ENCODE measurements at regions not wholly inside any gene's neighbourhood (a gene's known extent, or its start where the extent isn't known, plus 50 kb on each side); places are given as distances from the start of the nearest gene placed in this dataset.
A peak's percentile ranks its signal among the peaks of the same experiment; 100 is the strongest.
"Not testable (repeated sequence)": the region's sequence is repeated elsewhere in the genome, so short reads cannot be mapped to it uniquely, and the experiment has no call there.

DNA sequence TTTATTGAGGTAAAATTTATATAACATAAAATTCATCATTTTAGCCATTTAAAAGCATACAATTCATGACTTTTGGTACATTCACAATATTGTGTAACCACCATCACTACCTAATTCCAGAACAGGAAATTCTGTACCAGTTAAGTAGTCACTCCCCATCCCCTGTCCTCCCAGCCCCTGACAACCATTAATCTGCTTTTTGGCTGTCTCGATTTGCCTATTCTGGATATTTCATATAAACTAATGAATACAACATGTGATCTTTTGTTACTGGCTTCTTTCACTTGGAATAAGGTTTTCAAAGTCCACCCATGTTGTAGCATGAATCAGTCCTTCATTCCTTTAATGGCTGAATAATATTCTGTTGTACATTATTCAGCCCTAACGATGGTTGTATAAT lies 115.6 kb upstream of the KLF14 start:
- no peak for FAIRE-seq

- no peak for FAIRE-seq
These were observed 116.9 kb upstream of the KLF14 start for GRCh38 chr7:130850956-130851355.

DNA sequence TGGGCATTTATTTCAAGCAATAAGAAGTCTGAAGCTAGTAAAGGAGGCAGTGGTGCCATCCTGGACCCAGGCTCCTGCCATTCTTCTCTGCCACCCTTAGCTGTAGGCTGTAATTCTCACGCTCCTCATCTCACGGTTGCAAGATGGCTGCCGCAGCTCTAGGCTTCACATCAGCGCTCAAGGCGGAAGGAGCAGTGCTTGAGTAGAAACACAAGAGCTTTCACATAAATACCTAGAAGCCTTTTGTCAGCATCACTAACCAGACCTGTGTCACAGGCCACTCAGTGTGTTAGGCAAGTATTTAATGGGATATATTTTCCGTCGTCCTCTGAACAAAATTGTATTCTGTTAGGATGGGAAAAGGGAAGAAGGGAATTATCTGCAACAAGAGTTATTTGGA lies 118.9 kb upstream of the KLF14 start:
- FAIRE-seq = no peak

- no peak for FAIRE-seq
These were observed 119.7 kb upstream of the KLF14 start for GRCh38 chr7:130853503-130854279.

DNA sequence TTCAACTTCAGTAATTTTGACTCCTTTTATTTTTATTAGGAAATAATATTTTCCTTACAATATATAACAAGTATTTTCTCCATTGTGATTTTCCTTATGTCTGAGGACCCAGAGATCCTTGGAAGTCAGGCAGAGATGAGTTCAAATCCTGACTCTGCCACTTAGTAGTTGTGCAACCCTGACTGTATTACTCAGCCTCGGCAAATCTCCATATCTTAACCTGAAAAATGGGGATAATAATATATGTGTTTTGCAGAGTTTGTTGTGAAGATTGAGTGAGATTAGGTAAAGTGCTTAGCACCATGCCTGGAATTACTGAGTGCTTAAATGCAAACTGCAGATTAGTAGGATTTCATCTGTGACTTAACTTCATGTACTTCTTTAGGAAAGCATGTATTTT lies 120.5 kb upstream of the KLF14 start:
- FAIRE-seq = no peak

DNA sequence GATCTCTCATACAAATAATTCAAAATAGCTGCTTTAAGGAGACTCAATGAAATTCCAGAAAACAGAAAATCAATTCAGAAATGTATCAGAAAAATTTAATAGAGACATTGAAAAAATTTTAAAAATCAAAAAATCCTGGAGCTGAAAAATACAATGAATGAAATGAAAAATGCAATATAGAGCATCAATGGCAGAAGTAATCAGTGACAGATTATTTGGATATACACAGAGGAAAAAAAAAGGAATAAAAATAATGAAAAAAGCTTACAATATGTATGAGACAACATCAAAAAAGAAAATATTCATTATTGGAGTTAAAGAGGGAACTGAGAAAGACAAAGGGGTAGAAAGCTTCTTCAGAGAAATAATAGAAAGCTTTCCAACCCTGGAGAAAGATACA lies 122.9 kb upstream of the KLF14 start:
- peak; percentile 11 for FAIRE-seq

DNA sequence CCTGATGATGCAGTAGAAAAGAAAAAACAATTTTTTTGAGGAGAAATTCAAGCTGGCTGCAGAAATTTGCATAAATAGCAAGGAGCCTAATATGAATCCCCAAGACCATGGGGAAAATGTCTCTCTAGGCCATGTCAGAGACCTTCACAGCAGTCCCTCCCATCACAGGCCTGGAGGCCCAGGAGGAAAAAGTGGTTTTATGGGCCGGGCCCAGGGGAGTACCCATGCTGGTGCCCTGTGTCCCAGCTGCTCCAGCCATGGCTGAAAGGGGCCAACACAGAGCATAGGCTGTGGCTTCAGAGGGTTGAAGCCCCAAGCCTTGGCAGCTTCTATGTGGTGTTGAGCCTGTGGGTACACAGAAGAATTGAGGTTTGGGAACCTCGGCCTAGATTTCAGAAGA lies 126.8 kb upstream of the KLF14 start:
- not testable (repeated sequence) for FAIRE-seq

- FAIRE-seq = no peak
These were observed 131.6 kb upstream of the KLF14 start for GRCh38 chr7:130865408-130866236.

- no peak for FAIRE-seq
These were observed 133.0 kb upstream of the KLF14 start for GRCh38 chr7:130867039-130867438.

GRCh38 chr7:130867581-130868136 lies 133.7 kb upstream of the KLF14 start:
- no peak for FAIRE-seq

- FAIRE-seq = no peak
These were observed 134.1 kb upstream of the KLF14 start for GRCh38 chr7:130868139-130868538.

GRCh38 chr7:130869918-130870317 lies 135.9 kb upstream of the KLF14 start:
- no peak for FAIRE-seq

DNA sequence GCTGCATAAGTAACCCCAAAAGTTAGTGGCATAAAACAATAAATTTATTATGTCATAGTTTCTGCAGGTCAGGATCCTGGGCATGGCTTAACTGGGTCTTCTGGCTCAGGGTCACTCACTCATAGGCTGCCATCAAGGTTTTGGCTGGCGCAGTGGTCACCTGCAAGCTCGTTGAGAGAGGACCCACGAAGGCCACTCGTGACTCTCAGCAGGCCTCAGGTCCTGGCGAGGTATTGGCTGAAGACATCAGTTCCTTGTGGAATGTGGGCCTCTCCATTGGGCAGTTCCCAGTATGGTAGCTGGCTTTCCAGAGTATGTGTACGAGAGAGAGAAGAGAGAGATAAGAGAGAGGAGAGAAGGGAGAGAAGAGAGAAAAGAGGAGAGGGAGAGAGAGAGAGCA lies 138.3 kb upstream of the KLF14 start:
- no peak for FAIRE-seq

DNA sequence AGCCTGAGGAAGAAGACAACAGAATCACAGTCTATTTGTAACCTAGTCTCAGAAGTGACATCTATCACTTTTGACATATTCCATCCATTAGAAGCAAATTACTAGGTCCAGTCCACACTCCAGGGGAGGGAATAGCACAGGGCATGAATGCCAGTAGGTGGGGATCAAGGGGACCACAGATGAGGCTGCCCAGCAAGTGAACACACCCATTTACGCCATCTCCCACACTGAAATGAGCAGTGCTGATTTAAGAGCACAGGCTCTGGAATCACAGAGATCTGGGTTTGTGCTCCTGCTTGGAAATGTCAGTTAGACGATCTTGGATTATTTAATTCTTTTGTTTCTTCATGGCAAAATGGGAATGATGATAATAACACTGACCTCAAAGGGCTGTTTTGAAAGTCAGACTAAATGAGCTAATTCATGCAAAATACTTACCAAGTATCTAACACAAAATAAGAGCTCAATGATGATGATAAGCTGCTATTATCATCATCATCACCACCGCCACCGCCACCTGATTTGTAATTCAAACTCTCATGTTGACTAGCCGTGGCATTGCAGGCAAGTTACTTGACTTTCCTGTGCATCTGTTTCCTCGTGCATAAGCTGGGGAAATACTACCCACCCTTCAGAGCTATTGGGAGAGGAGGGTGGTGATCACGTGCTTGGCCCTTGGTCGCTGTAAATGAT lies 138.9 kb upstream of the KLF14 start:
- FAIRE-seq = no peak

DNA sequence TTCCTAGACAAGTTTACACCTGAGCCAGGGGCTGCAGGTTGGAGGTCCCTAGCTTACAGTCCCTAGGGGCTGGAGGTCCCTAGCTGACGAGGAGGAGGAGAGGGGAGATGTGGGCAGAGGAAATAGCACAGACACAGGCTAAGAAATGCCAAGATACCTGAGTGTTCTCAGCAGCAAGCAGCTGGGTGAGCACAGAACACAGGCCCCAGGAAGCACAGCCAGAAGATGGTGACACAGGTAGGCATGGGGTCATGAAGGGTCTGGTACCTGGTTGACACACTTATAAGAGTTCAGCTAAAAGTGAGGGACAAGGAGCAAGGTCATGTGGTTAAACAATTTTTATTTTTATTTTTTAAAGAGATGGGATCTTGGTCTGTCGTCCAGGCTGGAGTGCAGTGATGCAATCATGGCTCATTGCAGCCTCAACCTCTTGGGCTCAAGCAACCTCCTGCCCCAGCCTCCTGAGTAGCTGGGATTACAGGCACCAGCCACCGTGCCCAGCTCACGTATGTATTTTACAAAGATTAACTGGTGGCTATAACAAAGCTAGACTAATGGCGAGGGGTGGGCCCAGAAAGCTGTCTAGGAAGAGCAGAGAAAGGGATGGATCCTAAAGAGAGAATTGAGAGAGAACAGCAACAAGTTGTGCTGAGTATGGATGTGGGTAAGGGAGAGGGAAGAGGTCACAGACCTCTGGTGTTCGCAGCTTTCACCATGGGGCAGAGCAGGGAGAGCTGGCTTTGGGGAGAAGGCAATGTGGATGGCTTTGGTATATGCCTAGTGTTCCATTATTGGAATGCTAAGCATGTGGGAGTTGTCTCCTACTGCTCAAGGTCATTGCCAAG lies 140.3 kb upstream of the KLF14 start:
- no peak for FAIRE-seq

- peak; percentile 34 for FAIRE-seq
These were observed 141.3 kb upstream of the KLF14 start for GRCh38 chr7:130875265-130875741.

GRCh38 chr7:130875901-130876300 lies 141.9 kb upstream of the KLF14 start:
- no peak for FAIRE-seq

DNA sequence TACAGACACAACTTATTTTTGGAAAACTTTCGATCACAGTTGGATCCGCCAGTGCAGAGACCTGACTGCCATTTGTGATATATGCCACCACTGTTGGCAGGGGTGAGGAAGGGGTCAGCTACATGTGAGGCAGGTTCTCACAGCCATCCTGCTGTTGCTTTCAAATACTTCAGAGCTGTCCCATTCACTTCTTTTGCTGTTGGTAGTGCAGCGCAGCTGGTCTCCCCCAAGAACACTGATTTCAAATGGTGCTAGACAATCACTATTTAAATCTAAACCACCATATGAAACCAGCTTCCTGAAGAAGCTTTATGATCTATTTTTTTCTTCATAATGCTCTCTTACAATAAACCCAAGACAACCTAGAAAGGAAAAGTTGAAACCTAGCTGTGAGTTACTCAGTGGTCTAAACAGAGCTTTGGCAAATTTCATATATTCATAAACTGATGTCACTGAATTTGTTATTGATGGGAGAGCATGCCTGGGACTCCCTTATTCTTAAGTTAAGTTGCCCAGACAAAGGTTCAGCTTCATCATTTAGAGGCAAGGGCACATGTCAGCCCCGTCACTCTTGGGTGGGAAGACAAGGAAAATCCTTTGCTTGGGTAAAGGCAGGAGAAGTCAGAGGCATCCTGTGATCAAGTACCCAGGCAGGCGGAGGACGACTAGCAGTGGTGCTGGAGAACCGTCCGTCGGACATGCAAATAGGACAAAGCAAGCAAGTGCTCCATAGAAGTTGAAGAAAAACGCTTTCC lies 143.4 kb upstream of the KLF14 start:
- FAIRE-seq = no peak

GRCh38 chr7:130877991-130878305 lies 143.9 kb upstream of the KLF14 start:
- no peak for FAIRE-seq

DNA sequence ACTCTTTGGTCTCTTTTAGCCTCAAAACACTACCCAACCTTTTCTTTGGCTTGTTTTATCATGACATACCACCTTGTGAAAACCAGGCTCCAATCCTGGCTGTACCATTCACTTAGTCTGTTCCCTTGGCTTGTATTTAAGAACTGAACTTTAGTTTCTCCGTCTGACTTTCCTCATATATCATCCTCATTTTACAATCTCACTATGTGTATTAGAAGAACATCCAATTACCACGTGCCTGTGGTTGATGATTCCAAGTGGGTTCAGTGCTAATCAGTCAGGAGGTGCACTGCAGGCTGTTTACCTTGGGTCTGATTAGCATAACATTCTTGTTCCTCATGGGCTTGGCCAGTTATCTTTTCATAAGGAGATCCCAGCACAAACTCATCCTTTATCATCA lies 144.8 kb upstream of the KLF14 start:
- FAIRE-seq = no peak

DNA sequence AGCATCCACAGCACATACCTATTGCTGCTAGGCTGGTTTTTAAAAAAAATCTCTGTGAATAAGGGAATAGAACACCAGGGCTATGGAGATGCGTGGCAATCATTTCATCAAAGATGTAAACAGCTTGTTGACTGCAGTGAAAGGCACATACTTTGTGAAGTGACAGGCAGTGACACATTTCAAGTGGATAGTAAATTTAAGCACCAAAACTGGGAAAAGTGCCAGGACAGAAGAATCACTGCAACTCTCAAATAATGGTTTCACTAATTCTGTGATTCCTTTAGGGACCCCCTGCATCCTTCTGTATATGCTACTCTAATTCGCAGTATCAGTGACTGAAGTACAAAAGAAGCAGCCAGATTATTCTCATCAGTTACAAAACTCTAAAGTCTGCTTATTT lies 145.2 kb upstream of the KLF14 start:
- FAIRE-seq = no peak

- no peak for FAIRE-seq
These were observed 146.7 kb upstream of the KLF14 start for GRCh38 chr7:130880668-130881067.
